Common myeloid progenitor, CD34-positive (primary cell): ENCODE measurements at regions not wholly inside any gene's neighbourhood (a gene's known extent, or its start where the extent isn't known, plus 50 kb on each side); places are given as distances from the start of the nearest gene placed in this dataset.
A peak's percentile ranks its signal among the peaks of the same experiment; 100 is the strongest.

Source experiments
- CTCF ChIA-PET: fragments of 350-600 bp; sonication (Branson Sonifier 250); formaldehyde crosslinking; loops from one replicate; lab custom pipeline; 2021; ENCODE audit warnings: antibody characterized with exemption; lab: Charles Lee
- POLR2A ChIA-PET: fragments of 350-600 bp; sonication (Branson Sonifier 250); formaldehyde crosslinking; loops from one replicate; lab custom pipeline; 2021; ENCODE audit warnings: antibody characterized with exemption; lab: Charles Lee
- DNase-seq, 3 donors: peaks; one replicate each; pipeline versions ENCODE4 v3.0.0 to v3.0.0-alpha.2; 2013
- H3K27ac ChIP-seq, 2 experiments: 1 replicate in 1 of 2; 2 replicates in 1 of 2; pipeline ENCODE4 v1.7.0; 2013; ENCODE audit warnings: inconsistent platforms in 2 of 2, low read length in 2 of 2, mild to moderate bottlenecking in 2 of 2, low read depth in 1 of 2, moderate library complexity in 1 of 2; ENCODE audit not compliant: severe bottlenecking in 2 of 2, insufficient read depth in 1 of 2, poor library complexity in 1 of 2
- H3K27me3 ChIP-seq, 5 experiments: replicated peaks in 2 of 5; 1 replicate in 3 of 5; 2 replicates in 2 of 5; pipeline versions ENCODE4 v1.6.1 to v1.7.0; 2013; ENCODE audit warnings: low read length in 4 of 5, mild to moderate bottlenecking in 2 of 5, moderate library complexity in 2 of 5, inconsistent platforms in 1 of 5; ENCODE audit not compliant: insufficient read depth in 5 of 5, control insufficient read depth in 4 of 5
- H3K36me3 ChIP-seq, 4 experiments: 1 replicate in 2 of 4; 2 replicates in 2 of 4; pipeline versions ENCODE4 v1.6.1 to v1.7.0; 2013; ENCODE audit warnings: low read length in 3 of 4, control low read depth in 1 of 4, mild to moderate bottlenecking in 1 of 4; ENCODE audit not compliant: control insufficient read depth in 4 of 4, insufficient read depth in 4 of 4
- H3K4me1 ChIP-seq, 4 experiments: 1 replicate in 3 of 4; 2 replicates in 1 of 4; pipeline versions ENCODE4 v1.6.1 to v1.7.1; 2013; ENCODE audit warnings: low read length in 3 of 4, mild to moderate bottlenecking in 3 of 4, control low read depth in 1 of 4, inconsistent platforms in 1 of 4, moderate library complexity in 1 of 4; ENCODE audit not compliant: control insufficient read depth in 4 of 4, insufficient read depth in 4 of 4; ENCODE audit errors: control extremely low read depth in 1 of 4
- H3K4me3 ChIP-seq, 7 experiments: 1 replicate in 4 of 7; 2 replicates in 3 of 7; pipeline versions ENCODE4 v1.5.1 to v1.7.0; 2013; ENCODE audit warnings: mild to moderate bottlenecking in 7 of 7, low read length in 6 of 7, moderate library complexity in 6 of 7, inconsistent platforms in 2 of 7, low read depth in 2 of 7, control low read depth in 1 of 7; ENCODE audit not compliant: insufficient read depth in 4 of 7, control insufficient read depth in 1 of 7; ENCODE audit errors: extremely low read depth in 1 of 7
- H3K9me3 ChIP-seq, 5 experiments: 1 replicate in 4 of 5; 2 replicates in 1 of 5; pipeline versions ENCODE4 v1.6.1 to v1.7.1; 2013; ENCODE audit warnings: low read length in 4 of 5, mild to moderate bottlenecking in 2 of 5, inconsistent platforms in 1 of 5, low read depth in 1 of 5, moderate library complexity in 1 of 5; ENCODE audit not compliant: control insufficient read depth in 4 of 5, insufficient read depth in 2 of 5; ENCODE audit errors: control extremely low read depth in 1 of 5
- WGBS: methylation state at CpG from one replicate; pipeline ENCODE4 v1.1.5; 2013; ENCODE audit not compliant: insufficient coverage; 5-methylcytosine and 5-hydroxymethylcytosine counted together

DNA sequence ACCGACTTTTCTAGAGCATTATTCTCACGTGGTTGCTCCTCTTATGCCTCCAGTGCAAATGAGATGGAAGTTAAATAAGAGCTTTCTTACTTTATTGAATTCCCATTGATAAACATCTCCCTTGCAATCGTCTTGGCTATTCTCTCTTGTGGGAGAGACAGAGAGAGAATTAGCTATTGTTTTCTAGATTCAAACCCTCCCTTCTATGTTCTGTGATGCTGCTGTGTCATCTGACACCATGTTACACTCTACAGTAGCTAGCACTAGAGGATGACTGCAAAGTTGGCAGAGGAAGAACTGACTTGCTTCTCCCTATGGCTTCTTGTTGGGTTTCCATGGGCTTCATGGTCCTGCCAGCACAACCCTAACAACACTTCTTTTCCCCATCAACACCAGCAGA is 134.6 kb upstream of the RANBP3L start:
- DNase-seq = no peak
- ChIA-PET CTCF (interaction anchor here (1.1 to 1.4 kb wide), 2 partner anchors 11 to 169 kb away, joined by 4 read pairs; no protein-coding TSS in a partner anchor), POLR2A (no interaction called here)
- Histone ChIP-seq H3K4me1 (peaks cover 0 to 2% (median 0%) of the 10 kb centered on the region in 4 experiments), H3K36me3 (no peaks in the 10 kb centered on the region), H3K27ac (no peak overlapping the region), H3K9me3 (no peaks in the 10 kb centered on the region), H3K27me3 (no peaks in the 10 kb centered on the region), H3K4me3 (no peak overlapping the region)
- WGBS = 100% methylated on average over 1 of the region's 3 CpGs

GRCh38 chr5:36438765-36439561 is 137.3 kb upstream of the RANBP3L start:
- peaks cover 0 to 11% (median 6%) of the 10 kb centered on the region in 4 experiments for H3K4me1 ChIP-seq
- no peaks in the 10 kb centered on the region for H3K9me3 ChIP-seq
- no peaks in the 10 kb centered on the region for H3K27me3 ChIP-seq
- no peak for DNase-seq
- H3K4me3 ChIP-seq = no peak overlapping the region
- no peaks in the 10 kb centered on the region for H3K36me3 ChIP-seq
- POLR2A ChIA-PET = no interaction called here
- 100% methylated on average over 4 of the region's 6 CpGs for WGBS
- CTCF ChIA-PET = interaction anchor here (1.8 kb wide), 1 partner anchor 11 kb away, joined by 5 read pairs; no protein-coding TSS in a partner anchor
- H3K27ac ChIP-seq = no peak overlapping the region

- ChIA-PET CTCF (interaction anchor here (1.4 kb wide), 1 partner anchor 8 kb away, joined by 5 read pairs; no protein-coding TSS in a partner anchor), POLR2A (no interaction called here)
- DNase-seq = no peak
- H3K4me1 ChIP-seq = peaks cover 0 to 11% (median 7%) of the 10 kb centered on the region in 4 experiments
- H3K27ac ChIP-seq = no peak overlapping the region
- H3K36me3 ChIP-seq = no peaks in the 10 kb centered on the region
- WGBS = 100% methylated on average over 5 of the region's 5 CpGs
- no peaks in the 10 kb centered on the region for H3K9me3 ChIP-seq
- no peak overlapping the region for H3K4me3 ChIP-seq
- no peaks in the 10 kb centered on the region for H3K27me3 ChIP-seq
These were observed 138.6 kb upstream of the RANBP3L start for GRCh38 chr5:36440300-36440699.

DNA sequence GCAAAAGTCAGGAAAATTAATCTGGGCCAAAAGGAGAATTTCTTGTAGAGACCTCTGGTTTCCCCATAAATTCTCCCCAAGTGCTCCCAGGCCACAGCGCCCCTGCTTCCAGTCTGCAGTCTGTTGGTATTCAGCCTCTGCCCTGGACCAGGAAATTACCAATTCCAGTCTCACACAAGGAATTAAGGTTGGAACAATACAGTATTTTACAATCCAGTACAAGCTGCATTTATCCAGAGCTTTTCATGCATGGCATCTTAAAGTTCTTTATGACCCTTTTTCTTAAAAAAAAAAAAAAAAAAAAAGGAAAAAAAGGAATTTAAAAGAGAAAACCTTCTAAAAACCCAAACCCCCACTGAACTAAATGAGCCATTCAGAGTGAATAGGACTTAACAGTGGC is 139.6 kb upstream of the RANBP3L start:
- 100% methylated on average over 1 of the region's 1 CpG for WGBS
- Histone ChIP-seq H3K4me1 (peaks cover 0 to 11% (median 7%) of the 10 kb centered on the region in 4 experiments), H3K4me3 (no peak overlapping the region), H3K27me3 (no peaks in the 10 kb centered on the region), H3K27ac (no peak overlapping the region), H3K9me3 (no peaks in the 10 kb centered on the region), H3K36me3 (no peaks in the 10 kb centered on the region)
- DNase-seq = no peak
- POLR2A ChIA-PET = no interaction called here
- CTCF ChIA-PET = interaction anchor here (0.9 to 2.0 kb wide), 4 partner anchors 9 to 255 kb away, joined by 3 to 5 read pairs (median 4); no protein-coding TSS in a partner anchor

DNA sequence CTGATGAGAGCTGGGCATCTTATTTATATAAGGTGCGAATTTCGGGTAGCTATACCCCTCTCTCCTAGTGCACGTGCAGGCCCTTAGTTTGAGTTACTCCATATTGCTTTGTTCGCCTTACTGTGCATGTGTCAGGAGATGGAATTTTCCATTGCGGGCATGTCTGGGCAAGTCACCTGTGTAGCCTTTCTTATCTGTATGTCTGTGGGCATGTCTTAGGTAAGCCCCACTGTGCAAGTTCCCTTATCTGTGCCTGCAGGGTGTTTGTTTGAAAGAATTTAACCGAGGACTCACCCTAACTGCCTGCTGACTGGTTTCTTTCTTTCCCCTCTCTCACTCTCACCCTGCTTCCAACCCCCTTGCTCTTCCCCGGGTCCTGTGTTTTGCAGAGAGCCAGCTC is 140.7 kb upstream of the RANBP3L start:
- POLR2A ChIA-PET = no interaction called here
- Histone ChIP-seq H3K27me3 (no peaks in the 10 kb centered on the region), H3K27ac (no peak overlapping the region), H3K36me3 (no peaks in the 10 kb centered on the region), H3K4me1 (peaks cover 0 to 11% (median 7%) of the 10 kb centered on the region in 4 experiments), H3K9me3 (no peaks in the 10 kb centered on the region), H3K4me3 (no peak overlapping the region)
- peak in 2 of 3 donors; percentile 23 to 47 for DNase-seq
- CTCF ChIA-PET = interaction anchor here (0.6 to 2.0 kb wide), 5 partner anchors 16 to 254 kb away, joined by 3 to 7 read pairs (median 3); no protein-coding TSS in a partner anchor
- WGBS = 67% methylated on average over 3 of the region's 7 CpGs

- DNase-seq = peak in 2 of 3 donors; percentile 40
- no peak overlapping the region for H3K27ac ChIP-seq
- CTCF ChIA-PET = interaction anchor here (1.0 to 2.1 kb wide), 6 partner anchors 10 to 253 kb away, joined by 3 to 7 read pairs (median 4); no protein-coding TSS in a partner anchor
These were observed 141.1 kb upstream of the RANBP3L start for GRCh38 chr5:36442796-36443195.

DNA sequence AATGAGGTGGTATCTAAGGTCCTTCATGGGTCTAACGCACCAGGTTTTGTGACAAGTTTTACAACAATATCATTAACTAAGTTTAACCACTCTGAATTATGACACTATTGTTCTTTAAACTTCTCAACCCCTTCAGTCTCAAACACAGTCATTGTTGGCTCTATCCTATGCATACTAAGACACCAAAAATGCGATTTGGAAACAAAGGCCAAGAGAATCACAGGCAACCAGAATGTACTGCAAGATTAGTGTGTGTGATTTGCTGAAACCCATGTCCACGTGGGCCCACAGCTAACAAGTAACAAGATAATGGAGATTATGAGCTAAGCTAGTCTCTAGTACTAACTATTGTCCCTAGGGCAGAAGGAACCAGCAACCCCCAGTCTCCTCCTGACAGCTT is 142.2 kb upstream of the RANBP3L start:
- H3K27me3 ChIP-seq = no peaks in the 10 kb centered on the region
- no peak overlapping the region for H3K4me3 ChIP-seq
- POLR2A ChIA-PET = no interaction called here
- H3K4me1 ChIP-seq = peaks cover 0 to 11% (median 7%) of the 10 kb centered on the region in 4 experiments
- WGBS = 91% methylated on average over 3 of the region's 3 CpGs
- no peaks in the 10 kb centered on the region for H3K9me3 ChIP-seq
- CTCF ChIA-PET = interaction anchor here (1.0 to 2.1 kb wide), 4 partner anchors 11 to 61 kb away, joined by 3 to 7 read pairs (median 4); no protein-coding TSS in a partner anchor
- DNase-seq = no peak
- no peaks in the 10 kb centered on the region for H3K36me3 ChIP-seq
- no peak overlapping the region for H3K27ac ChIP-seq

More at GRCh38 chr5:36442796-36443195, 141.1 kb upstream of the RANBP3L start:
- WGBS = 20% methylated on average over 1 of the region's 1 CpG
- H3K4me3 ChIP-seq = no peak overlapping the region
- H3K4me1 ChIP-seq = peaks cover 0 to 11% (median 7%) of the 10 kb centered on the region in 4 experiments
- no peaks in the 10 kb centered on the region for H3K27me3 ChIP-seq
- POLR2A ChIA-PET = no interaction called here
- H3K36me3 ChIP-seq = no peaks in the 10 kb centered on the region
- no peaks in the 10 kb centered on the region for H3K9me3 ChIP-seq
